ENCODE measurements at regions not wholly inside any gene's neighbourhood (a gene's known extent, or its start where the extent isn't known, plus 50 kb on each side); places are given as distances from the start of the nearest gene placed in this dataset.

DNA sequence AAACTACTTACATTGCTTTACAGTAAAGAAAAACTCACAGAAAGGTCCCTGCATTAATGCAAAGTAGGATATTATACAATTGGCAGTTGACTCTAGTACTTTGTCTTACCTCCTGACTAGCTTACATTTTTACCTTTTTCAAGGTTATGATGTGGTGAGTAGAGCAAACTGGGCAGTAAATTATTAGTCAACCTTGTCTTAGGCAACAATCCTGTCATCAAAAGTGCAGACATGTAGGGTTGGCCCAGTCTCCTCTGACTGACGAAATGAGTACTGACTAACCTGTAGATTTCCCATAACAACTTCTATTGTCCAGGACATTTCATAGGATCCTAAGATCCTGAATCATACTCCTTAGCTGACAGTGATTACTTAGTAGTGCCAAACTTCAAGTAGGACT is 142.0 kb upstream of the NUDT6 start:
- no peak overlapping the region for H3K27ac Mint-ChIP-seq
- H3K27me3 ChIP-seq (ENCODE audit: control insufficient read depth, insufficient read depth, low read length) = no peaks in the 10 kb centered on the region
- intact Hi-C loops (cut with micrococcal nuclease) = no loop called here
- H3K4me1 Mint-ChIP-seq = no peaks in the 10 kb centered on the region
- DNase-seq (no peak), ATAC-seq (no peak)
- no peaks in the 10 kb centered on the region for H3K9me3 Mint-ChIP-seq
- no peak overlapping the region for H3K4me3 ChIP-seq (ENCODE audit: low read length)
- peaks cover 2% of the 10 kb centered on the region for H3K36me3 ChIP-seq (ENCODE audit: control insufficient read depth, insufficient read depth, low read length)
- no peak for TF ChIP-seq CTCF (IDR thresholded peaks at IDR 0.05)
- H3K36me3 Mint-ChIP-seq = no peaks in the 10 kb centered on the region
- no peak overlapping the region for H3K4me3 Mint-ChIP-seq
- no peaks in the 10 kb centered on the region for H3K9me3 ChIP-seq (ENCODE audit: control insufficient read depth, insufficient read depth, low read length)
- H3K27ac ChIP-seq (ENCODE audit: low read length) = no peak overlapping the region
- 88% methylated on average over 1 of the region's 1 CpG for WGBS (ENCODE audit: insufficient coverage)
- no peaks in the 10 kb centered on the region for H3K4me1 ChIP-seq (ENCODE audit: control insufficient read depth, insufficient read depth, low read length)
- H3K27me3 Mint-ChIP-seq (ENCODE audit: low read depth in 2 of 2) = no peaks in the 10 kb centered on the region

DNA sequence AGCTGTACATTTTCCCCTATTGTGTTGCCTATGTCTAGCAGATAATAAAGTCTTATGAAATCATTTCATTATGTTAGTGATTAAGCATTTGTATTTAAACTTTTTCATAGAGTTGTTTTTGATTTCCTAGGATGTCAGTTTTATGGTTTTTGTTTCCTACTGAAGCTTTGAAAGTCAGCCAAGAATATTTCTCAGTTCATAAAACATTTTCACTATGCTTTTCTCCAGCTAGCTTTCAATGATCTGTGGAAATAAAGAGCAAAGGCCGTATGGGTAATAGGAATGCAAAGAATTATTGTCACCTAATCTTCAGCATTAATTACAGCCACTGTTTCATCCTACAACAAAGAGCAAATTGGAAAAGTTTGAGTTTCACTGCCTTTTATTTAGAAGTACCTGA is 145.7 kb upstream of the NUDT6 start:
- DNase-seq = no peak
- Mint-ChIP-seq H3K4me3 (no peak overlapping the region), H3K27ac (no peak overlapping the region), H3K4me1 (no peaks in the 10 kb centered on the region), H3K9me3 (no peaks in the 10 kb centered on the region), H3K27me3 (ENCODE audit: low read depth in 2 of 2) (no peaks in the 10 kb centered on the region), H3K36me3 (no peaks in the 10 kb centered on the region)
- intact Hi-C loops (cut with micrococcal nuclease) = no loop called here
- Histone ChIP-seq H3K27ac (ENCODE audit: low read length) (no peak overlapping the region), H3K4me1 (ENCODE audit: control insufficient read depth, insufficient read depth, low read length) (no peaks in the 10 kb centered on the region), H3K27me3 (ENCODE audit: control insufficient read depth, insufficient read depth, low read length) (no peaks in the 10 kb centered on the region), H3K4me3 (ENCODE audit: low read length) (no peak overlapping the region), H3K36me3 (ENCODE audit: control insufficient read depth, insufficient read depth, low read length) (no peaks in the 10 kb centered on the region), H3K9me3 (ENCODE audit: control insufficient read depth, insufficient read depth, low read length) (no peaks in the 10 kb centered on the region)
- no CpG with 5 or more reads among the region's 1 CpG for WGBS (ENCODE audit: insufficient coverage)
- ATAC-seq = no peak
- no peak for TF ChIP-seq CTCF (IDR thresholded peaks at IDR 0.05)

GRCh38 chr4:123072060-123072459 is 149.7 kb upstream of the NUDT6 start:
- Histone ChIP-seq H3K27ac (ENCODE audit: low read length) (no peak overlapping the region), H3K36me3 (ENCODE audit: control insufficient read depth, insufficient read depth, low read length) (no peaks in the 10 kb centered on the region), H3K27me3 (ENCODE audit: control insufficient read depth, insufficient read depth, low read length) (no peaks in the 10 kb centered on the region), H3K4me1 (ENCODE audit: control insufficient read depth, insufficient read depth, low read length) (no peaks in the 10 kb centered on the region), H3K4me3 (ENCODE audit: low read length) (no peak overlapping the region), H3K9me3 (ENCODE audit: control insufficient read depth, insufficient read depth, low read length) (no peaks in the 10 kb centered on the region)
- Mint-ChIP-seq H3K4me3 (no peak overlapping the region), H3K36me3 (no peaks in the 10 kb centered on the region), H3K9me3 (no peaks in the 10 kb centered on the region), H3K27me3 (ENCODE audit: low read depth in 2 of 2) (no peaks in the 10 kb centered on the region), H3K27ac (no peak overlapping the region), H3K4me1 (no peaks in the 10 kb centered on the region)
- ATAC-seq = no peak
- WGBS (ENCODE audit: insufficient coverage) = no CpG with 5 or more reads among the region's 1 CpG
- DNase-seq = no peak
- no peak for TF ChIP-seq CTCF (IDR thresholded peaks at IDR 0.05)
- intact Hi-C loops (cut with micrococcal nuclease) = no loop called here

DNA sequence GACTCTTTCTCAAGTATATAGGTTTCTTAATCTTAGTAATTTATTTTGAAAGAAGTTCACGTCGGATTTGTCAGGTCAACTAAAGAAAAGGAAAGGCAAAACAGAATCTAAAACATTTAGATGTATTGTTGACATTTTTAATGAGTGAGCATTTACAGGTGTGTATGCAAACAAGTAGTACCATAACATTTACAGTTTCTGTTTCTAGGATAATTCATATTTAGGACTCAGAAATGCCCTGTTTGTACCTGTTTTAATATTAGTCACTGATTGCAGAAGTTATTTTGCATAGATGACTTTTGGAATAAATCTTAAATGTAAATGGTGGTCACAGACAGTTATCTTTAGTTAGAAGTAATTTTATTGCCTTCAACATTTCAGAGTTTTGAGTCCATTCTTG is 151.3 kb upstream of the NUDT6 start:
- Histone ChIP-seq H3K27me3 (ENCODE audit: control insufficient read depth, insufficient read depth, low read length) (no peaks in the 10 kb centered on the region), H3K4me1 (ENCODE audit: control insufficient read depth, insufficient read depth, low read length) (no peaks in the 10 kb centered on the region), H3K27ac (ENCODE audit: low read length) (no peak overlapping the region), H3K4me3 (ENCODE audit: low read length) (no peak overlapping the region), H3K36me3 (ENCODE audit: control insufficient read depth, insufficient read depth, low read length) (no peaks in the 10 kb centered on the region), H3K9me3 (ENCODE audit: control insufficient read depth, insufficient read depth, low read length) (no peaks in the 10 kb centered on the region)
- Mint-ChIP-seq H3K27me3 (ENCODE audit: low read depth in 2 of 2) (no peaks in the 10 kb centered on the region), H3K4me1 (no peaks in the 10 kb centered on the region), H3K36me3 (no peaks in the 10 kb centered on the region), H3K9me3 (no peaks in the 10 kb centered on the region), H3K4me3 (no peak overlapping the region), H3K27ac (no peak overlapping the region)
- no peak for TF ChIP-seq CTCF (IDR thresholded peaks at IDR 0.05)
- intact Hi-C loops (cut with micrococcal nuclease) = no loop called here
- DNase-seq (no peak), ATAC-seq (no peak)
- WGBS (ENCODE audit: insufficient coverage) = 100% methylated on average over 2 of the region's 2 CpGs

All from natural killer cell (primary cell).